ENCODE measurements at regions not wholly inside any gene's neighbourhood (a gene's known extent, or its start where the extent isn't known, plus 50 kb on each side); places are given as distances from the start of the nearest gene placed in this dataset.

DNA sequence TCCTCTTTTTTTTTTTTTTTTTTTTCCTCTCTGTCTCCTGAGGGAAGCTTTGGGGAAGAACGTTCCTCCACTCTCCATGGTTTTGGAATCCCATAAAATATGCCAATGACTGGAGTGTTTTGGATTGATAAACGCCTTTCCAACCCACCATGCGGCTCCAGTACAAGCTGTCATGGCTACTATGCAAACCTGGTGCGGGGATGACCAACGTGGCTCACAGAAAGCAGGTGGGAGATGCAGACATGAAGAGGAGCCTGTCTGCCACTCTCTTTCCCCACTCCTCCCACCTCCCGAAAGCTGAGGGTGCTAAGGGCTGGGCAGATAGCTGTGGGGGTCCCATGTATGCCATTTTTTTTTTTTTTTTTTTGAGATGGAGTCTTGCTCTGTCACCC is 69.9 kb upstream of the SEC14L1 start:
- no peak for TF ChIP-seq SMC3 (IDR thresholded peaks at IDR 0.05)
- TF ChIP-seq BHLHE40 (IDR thresholded peaks at IDR 0.05; ENCODE audit: low read depth, low read length), result no peak
- TF ChIP-seq, protein P1, sequence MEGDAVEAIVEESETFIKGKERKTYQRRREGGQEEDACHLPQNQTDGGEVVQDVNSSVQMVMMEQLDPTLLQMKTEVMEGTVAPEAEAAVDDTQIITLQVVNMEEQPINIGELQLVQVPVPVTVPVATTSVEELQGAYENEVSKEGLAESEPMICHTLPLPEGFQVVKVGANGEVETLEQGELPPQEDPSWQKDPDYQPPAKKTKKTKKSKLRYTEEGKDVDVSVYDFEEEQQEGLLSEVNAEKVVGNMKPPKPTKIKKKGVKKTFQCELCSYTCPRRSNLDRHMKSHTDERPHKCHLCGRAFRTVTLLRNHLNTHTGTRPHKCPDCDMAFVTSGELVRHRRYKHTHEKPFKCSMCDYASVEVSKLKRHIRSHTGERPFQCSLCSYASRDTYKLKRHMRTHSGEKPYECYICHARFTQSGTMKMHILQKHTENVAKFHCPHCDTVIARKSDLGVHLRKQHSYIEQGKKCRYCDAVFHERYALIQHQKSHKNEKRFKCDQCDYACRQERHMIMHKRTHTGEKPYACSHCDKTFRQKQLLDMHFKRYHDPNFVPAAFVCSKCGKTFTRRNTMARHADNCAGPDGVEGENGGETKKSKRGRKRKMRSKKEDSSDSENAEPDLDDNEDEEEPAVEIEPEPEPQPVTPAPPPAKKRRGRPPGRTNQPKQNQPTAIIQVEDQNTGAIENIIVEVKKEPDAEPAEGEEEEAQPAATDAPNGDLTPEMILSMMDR (IDR thresholded peaks at IDR 0.05), result no peak
- TF ChIP-seq, protein P2, sequence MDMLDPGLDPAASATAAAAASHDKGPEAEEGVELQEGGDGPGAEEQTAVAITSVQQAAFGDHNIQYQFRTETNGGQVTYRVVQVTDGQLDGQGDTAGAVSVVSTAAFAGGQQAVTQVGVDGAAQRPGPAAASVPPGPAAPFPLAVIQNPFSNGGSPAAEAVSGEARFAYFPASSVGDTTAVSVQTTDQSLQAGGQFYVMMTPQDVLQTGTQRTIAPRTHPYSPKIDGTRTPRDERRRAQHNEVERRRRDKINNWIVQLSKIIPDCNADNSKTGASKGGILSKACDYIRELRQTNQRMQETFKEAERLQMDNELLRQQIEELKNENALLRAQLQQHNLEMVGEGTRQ (IDR thresholded peaks at IDR 0.05), result no peak
- no peak for TF ChIP-seq RCOR1 (IDR thresholded peaks at IDR 0.05; ENCODE audit: low read depth, low read length)
- TF ChIP-seq EHMT2 (IDR thresholded peaks at IDR 0.05; ENCODE audit: low read depth), result no peak
- TF ChIP-seq FOSL2 (IDR thresholded peaks at IDR 0.05), result no peak
- TF ChIP-seq FOSL2 (CRISPR knock-in tag; IDR thresholded peaks at IDR 0.05), result no peak
- no peak for TF ChIP-seq HOXA7 (CRISPR knock-in tag; IDR thresholded peaks at IDR 0.05)
- TF ChIP-seq NPAS2 (CRISPR knock-in tag; IDR thresholded peaks at IDR 0.05; ENCODE audit: borderline replicate concordance), result no peak
- TF ChIP-seq CEBPB (IDR thresholded peaks at IDR 0.05), result no peak
- no peak for TF ChIP-seq CBX2 (IDR thresholded peaks at IDR 0.05; ENCODE audit: borderline replicate concordance, low read depth)
- no peak for TF ChIP-seq POLR2A (IDR thresholded peaks at IDR 0.05; ENCODE audit: low read length)

All from A549 (cell line).